ENCODE measurements at regions not wholly inside any gene's neighbourhood (a gene's known extent, or its start where the extent isn't known, plus 50 kb on each side); places are given as distances from the start of the nearest gene placed in this dataset.

DNA sequence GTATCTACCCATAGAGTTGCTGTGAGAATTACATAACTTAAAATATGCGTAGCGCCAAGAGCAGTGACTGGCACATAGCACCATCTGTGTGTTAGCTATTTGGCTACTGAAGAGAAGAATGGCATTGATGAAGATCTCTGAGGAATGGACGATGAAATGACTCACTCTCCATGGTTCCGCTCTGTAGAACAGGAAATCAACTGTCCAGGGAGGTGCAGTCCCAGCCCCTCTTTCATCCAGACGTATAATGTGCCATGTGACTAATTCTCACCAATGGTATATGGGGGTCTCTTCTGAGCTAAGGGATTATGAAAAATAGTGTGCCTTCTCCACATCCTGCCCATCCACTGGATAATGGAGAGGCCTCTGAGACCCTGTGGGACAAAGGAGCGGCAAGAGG, 254.8 kb downstream of the CYP26B1 start:
- TF ChIP-seq CTCF (IDR thresholded peaks at IDR 0.05; ENCODE audit: low read length) (no peak), EZH2 (optimal IDR thresholded peaks at IDR 0.05; ENCODE audit: low read depth, low read length) (no peak), EZH2phosphoT487 (IDR thresholded peaks at IDR 0.05; ENCODE audit: low read length) (no peak)

Data from MM.1S (cell line).